ENCODE measurements at regions not wholly inside any gene's neighbourhood (a gene's known extent, or its start where the extent isn't known, plus 50 kb on each side); places are given as distances from the start of the nearest gene placed in this dataset.
"Not testable (repeated sequence)": the region's sequence is repeated elsewhere in the genome, so short reads cannot be mapped to it uniquely, and the experiment has no call there.

DNA sequence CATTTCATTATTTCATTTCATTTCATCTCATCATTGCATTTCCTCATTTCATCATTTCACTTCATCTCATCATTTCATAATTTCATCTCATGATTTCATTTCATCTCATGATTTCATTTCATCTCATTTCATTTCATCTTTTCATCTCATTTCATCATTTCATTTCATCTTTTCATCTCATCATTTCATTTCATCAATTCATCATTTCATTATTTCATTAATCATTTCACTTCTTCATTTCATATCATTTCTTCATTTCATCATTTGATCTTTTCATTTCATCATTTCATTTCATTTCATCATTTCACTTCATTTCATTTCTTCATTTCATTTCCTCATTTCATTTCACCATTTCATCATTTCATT, 176.8 kb downstream of the ZNF92 start:
- TF ChIP-seq, protein P1, sequence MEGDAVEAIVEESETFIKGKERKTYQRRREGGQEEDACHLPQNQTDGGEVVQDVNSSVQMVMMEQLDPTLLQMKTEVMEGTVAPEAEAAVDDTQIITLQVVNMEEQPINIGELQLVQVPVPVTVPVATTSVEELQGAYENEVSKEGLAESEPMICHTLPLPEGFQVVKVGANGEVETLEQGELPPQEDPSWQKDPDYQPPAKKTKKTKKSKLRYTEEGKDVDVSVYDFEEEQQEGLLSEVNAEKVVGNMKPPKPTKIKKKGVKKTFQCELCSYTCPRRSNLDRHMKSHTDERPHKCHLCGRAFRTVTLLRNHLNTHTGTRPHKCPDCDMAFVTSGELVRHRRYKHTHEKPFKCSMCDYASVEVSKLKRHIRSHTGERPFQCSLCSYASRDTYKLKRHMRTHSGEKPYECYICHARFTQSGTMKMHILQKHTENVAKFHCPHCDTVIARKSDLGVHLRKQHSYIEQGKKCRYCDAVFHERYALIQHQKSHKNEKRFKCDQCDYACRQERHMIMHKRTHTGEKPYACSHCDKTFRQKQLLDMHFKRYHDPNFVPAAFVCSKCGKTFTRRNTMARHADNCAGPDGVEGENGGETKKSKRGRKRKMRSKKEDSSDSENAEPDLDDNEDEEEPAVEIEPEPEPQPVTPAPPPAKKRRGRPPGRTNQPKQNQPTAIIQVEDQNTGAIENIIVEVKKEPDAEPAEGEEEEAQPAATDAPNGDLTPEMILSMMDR (IDR thresholded peaks at IDR 0.05; ENCODE audit: poor library complexity, severe bottlenecking): not testable (repeated sequence)
- TF ChIP-seq EP300 (conservative IDR thresholded peaks at IDR 0.05; ENCODE audit: poor library complexity, severe bottlenecking): not testable (repeated sequence)

All from neural cell (in vitro differentiated cells).